Aorta (tissue), 5 donors: ENCODE measurements at regions not wholly inside any gene's neighbourhood (a gene's known extent, or its start where the extent isn't known, plus 50 kb on each side); places are given as distances from the start of the nearest gene placed in this dataset.

ENCODE experiments used
- ATAC-seq: fragments of 200-7000 bp; cut with Tn5 transposase; one replicate; pipeline ENCODE4 v1.9.1; 2022; ENCODE audit warnings: moderate library complexity; ENCODE audit not compliant: low FRiP score
- DNase-seq, 2 donors: peaks; one replicate each; pipeline ENCODE4 v3.0.0-alpha.2; 2020
- H3K27ac ChIP-seq, 2 donors: one replicate each; pipeline ENCODE4 v1.5.1; 2013; ENCODE audit warnings: low read length in 2 of 2, mild to moderate bottlenecking in 2 of 2, moderate library complexity in 2 of 2, control low read depth in 1 of 2, inconsistent platforms in 1 of 2, low read depth in 1 of 2
- H3K27me3 ChIP-seq, 2 donors: one replicate each; pipeline ENCODE4 v1.6.1; 2013; ENCODE audit warnings: control low read depth in 1 of 2, low read length in 1 of 2, mild to moderate bottlenecking in 1 of 2, moderate library complexity in 1 of 2; ENCODE audit not compliant: insufficient read depth in 2 of 2, control insufficient read depth in 1 of 2
- H3K36me3 ChIP-seq, 2 donors: one replicate each; pipeline ENCODE4 v1.6.1; 2013; ENCODE audit warnings: control low read depth in 1 of 2, low read length in 1 of 2, mild to moderate bottlenecking in 1 of 2; ENCODE audit not compliant: insufficient read depth in 2 of 2, control insufficient read depth in 1 of 2
- H3K4me1 ChIP-seq, 2 donors: one replicate each; pipeline ENCODE4 v1.6.1; 2013; ENCODE audit warnings: low read length in 2 of 2, control low read depth in 1 of 2, mild to moderate bottlenecking in 1 of 2, moderate library complexity in 1 of 2; ENCODE audit not compliant: insufficient read depth in 2 of 2, control insufficient read depth in 1 of 2
- H3K4me3 ChIP-seq, 2 donors: one replicate each; pipeline ENCODE4 v1.5.1; 2013; ENCODE audit warnings: low read length in 2 of 2, control low read depth in 1 of 2, mild to moderate bottlenecking in 1 of 2
- H3K9me3 ChIP-seq: one replicate; pipeline ENCODE4 v1.6.1; 2013; ENCODE audit warnings: mild to moderate bottlenecking, low read length; ENCODE audit not compliant: control insufficient read depth
- WGBS, 2 donors: extraction: QIAGEN DNeasy Blood & Tissue Kit; methylation state at CpG; one replicate each; pipeline ENCODE4 v1.1.7; 2013; 5-methylcytosine and 5-hydroxymethylcytosine counted together
- intact Hi-C, 2 donors: fragments of 100-400 bp; cut with DNase I; formaldehyde crosslinking; loops; one replicate each; pipeline versions ENCODE4 v1.14.2 to v1.15.0; 2022
- donor health status: healthy with polysubstance abuse.
- donor health status: Bipolar disorder and iron deficiency.
- donor health status: DM: no; HTN: no; CAD: no.
- donor health status: DM: no; HTN: no; CAD: no.
- donor health status: DM: yes; HTN: yes; CAD: no.

- Histone ChIP-seq H3K4me1 (no peaks in the 10 kb centered on the region), H3K9me3 (no peaks in the 10 kb centered on the region), H3K27ac (no peak overlapping the region), H3K36me3 (no peaks in the 10 kb centered on the region), H3K4me3 (no peak overlapping the region), H3K27me3 (no peaks in the 10 kb centered on the region)
- DNase-seq = no peak
- no peak for ATAC-seq
- intact Hi-C loops = no loop called here
These were observed 953.7 kb upstream of the MANEA start for GRCh38 chr6:94623586-94623985.

GRCh38 chr6:94622783-94623182, 954.6 kb upstream of the MANEA start:
- no peak overlapping the region for H3K4me3 ChIP-seq
- intact Hi-C loops = no loop called here
- DNase-seq = no peak
- ATAC-seq = no peak
- H3K27me3 ChIP-seq = no peaks in the 10 kb centered on the region
- H3K4me1 ChIP-seq = no peaks in the 10 kb centered on the region
- H3K9me3 ChIP-seq = no peaks in the 10 kb centered on the region
- H3K36me3 ChIP-seq = no peaks in the 10 kb centered on the region
- no peak overlapping the region for H3K27ac ChIP-seq

- Histone ChIP-seq H3K36me3 (no peaks in the 10 kb centered on the region), H3K4me3 (no peak overlapping the region), H3K4me1 (no peaks in the 10 kb centered on the region), H3K9me3 (no peaks in the 10 kb centered on the region), H3K27ac (no peak overlapping the region), H3K27me3 (peaks cover 0 to 2% of the 10 kb centered on the region in 2 donors)
- ATAC-seq (no peak), DNase-seq (no peak)
- intact Hi-C loops = no loop called here
- WGBS, 2 donors = 63% methylated on average over 1 of the region's 1 CpG
These were observed 976.7 kb upstream of the MANEA start for GRCh38 chr6:94600636-94601035.

- DNase-seq = no peak
- Histone ChIP-seq H3K27me3 (peaks cover 0 to 2% of the 10 kb centered on the region in 2 donors), H3K36me3 (no peaks in the 10 kb centered on the region), H3K9me3 (no peaks in the 10 kb centered on the region), H3K4me1 (no peaks in the 10 kb centered on the region), H3K27ac (no peak overlapping the region), H3K4me3 (no peak overlapping the region)
- intact Hi-C loops = no loop called here
- 66 to 83% methylated on average over 2 of the region's 2 CpGs for WGBS, 2 donors
- ATAC-seq = no peak
These were observed 979.8 kb upstream of the MANEA start for GRCh38 chr6:94597487-94597886.

- no peak for ATAC-seq
- Histone ChIP-seq H3K4me3 (no peak overlapping the region), H3K9me3 (no peaks in the 10 kb centered on the region), H3K36me3 (no peaks in the 10 kb centered on the region), H3K27me3 (no peaks in the 10 kb centered on the region), H3K4me1 (no peaks in the 10 kb centered on the region), H3K27ac (no peak overlapping the region)
- DNase-seq = no peak
- WGBS, 2 donors = 87 to 94% methylated on average over 6 of the region's 6 CpGs
- intact Hi-C loops = no loop called here
These were observed 986.9 kb upstream of the MANEA start for GRCh38 chr6:94590416-94590815.

- DNase-seq = no peak
- Histone ChIP-seq H3K27me3 (no peaks in the 10 kb centered on the region), H3K36me3 (no peaks in the 10 kb centered on the region), H3K4me1 (no peaks in the 10 kb centered on the region), H3K27ac (no peak overlapping the region), H3K9me3 (no peaks in the 10 kb centered on the region), H3K4me3 (no peak overlapping the region)
- ATAC-seq = no peak
- intact Hi-C loops = no loop called here
- WGBS, 2 donors = 82 to 86% methylated on average over 3 of the region's 3 CpGs
These were observed 989.0 kb upstream of the MANEA start for GRCh38 chr6:94588301-94588700.

GRCh38 chr6:94584211-94584610, 993.1 kb upstream of the MANEA start:
- Histone ChIP-seq H3K27me3 (no peaks in the 10 kb centered on the region), H3K9me3 (no peaks in the 10 kb centered on the region), H3K4me1 (no peaks in the 10 kb centered on the region), H3K36me3 (no peaks in the 10 kb centered on the region), H3K4me3 (no peak overlapping the region), H3K27ac (no peak overlapping the region)
- WGBS, 2 donors = 64 to 65% methylated on average over 2 of the region's 2 CpGs
- intact Hi-C loops = no loop called here
- ATAC-seq = no peak
- no peak for DNase-seq

- 59 to 60% methylated on average over 5 of the region's 5 CpGs for WGBS, 2 donors
- no peaks in the 10 kb centered on the region for H3K9me3 ChIP-seq
These were observed 1006.8 kb upstream of the MANEA start for GRCh38 chr6:94570581-94570980.

GRCh38 chr6:94562846-94563245, 1014.5 kb upstream of the MANEA start:
- Histone ChIP-seq H3K9me3 (no peaks in the 10 kb centered on the region), H3K36me3 (no peaks in the 10 kb centered on the region), H3K27ac (no peak overlapping the region), H3K27me3 (no peaks in the 10 kb centered on the region), H3K4me1 (no peaks in the 10 kb centered on the region), H3K4me3 (no peak overlapping the region)
- WGBS, 2 donors = 70 to 74% methylated on average over 2 of the region's 2 CpGs
- DNase-seq = no peak
- no peak for ATAC-seq
- intact Hi-C loops = no loop called here

More at GRCh38 chr6:94570581-94570980, 1006.8 kb upstream of the MANEA start:
- Histone ChIP-seq H3K4me1 (no peaks in the 10 kb centered on the region), H3K27me3 (no peaks in the 10 kb centered on the region), H3K36me3 (no peaks in the 10 kb centered on the region), H3K4me3 (no peak overlapping the region), H3K27ac (no peak overlapping the region)
- intact Hi-C loops = no loop called here
- DNase-seq (no peak), ATAC-seq (no peak)
